HepG2 (cell line): ENCODE measurements at regions not wholly inside any gene's neighbourhood (a gene's known extent, or its start where the extent isn't known, plus 50 kb on each side); places are given as distances from the start of the nearest gene placed in this dataset.

Source experiments
- ATAC-seq: fragments of 200-7000 bp; cut with Tn5 transposase; 3 replicates; pipeline ENCODE4 v1.9.1; 2020; ENCODE audit warnings: mild to moderate bottlenecking, moderate library complexity
- BruUV-seq: library from RNA; stranded (reverse); fragments of 400-500 nt; replicated peaks from 2 replicates; lab custom pipeline; 2021; lab: Mats Ljungman, UMichigan
- CTCF ChIA-PET: fragments of 300-600 bp; formaldehyde crosslinking; extraction: SDS; loops from one replicate; lab custom pipeline; 2021; ENCODE audit warnings: low total read pairs, inconsistent platforms, low intra/inter-chr PET ratio; lab: Yijun Ruan, JAX
- POLR2A ChIA-PET: fragments of 350-600 bp; sonication (Branson Sonifier 250); formaldehyde crosslinking; loops from one replicate; lab custom pipeline; 2020; ENCODE audit warnings: antibody characterized with exemption, inconsistent platforms; lab: Yijun Ruan, JAX
- DNase-seq: peaks from one replicate; pipeline ENCODE4 v3.0.0-alpha.2; 2015; ENCODE audit warnings: low spot score
- FAIRE-seq: peaks from 3 replicates; lab custom pipeline; 2011; peaks lifted over from hg19 to GRCh38; lab: Jason Lieb, UNC
- H2AFZ ChIP-seq: one replicate; pipeline ENCODE4 v1.6.1; 2011; ENCODE audit warnings: low read length, inconsistent platforms
- H3K27ac ChIP-seq: fragments of 300-600 bp; 3 replicates; pipeline ENCODE4 v1.8.0; 2011; ENCODE audit warnings: mixed run types, mild to moderate bottlenecking, mixed read lengths, low read length, inconsistent platforms; ENCODE audit not compliant: insufficient read depth; ENCODE audit errors: extremely low read length
- H3K27me3 ChIP-seq, 2 experiments: fragments of 200-600 bp in 1 of 2; 2 replicates in 1 of 2; 3 replicates in 1 of 2; pipeline versions ENCODE4 v1.6.0 to v1.8.0; 2011; ENCODE audit warnings: low read length in 2 of 2, mild to moderate bottlenecking in 2 of 2, moderate library complexity in 2 of 2, inconsistent platforms in 1 of 2; ENCODE audit not compliant: insufficient read depth in 2 of 2, control insufficient read depth in 1 of 2
- H3K36me3 ChIP-seq, 2 experiments: fragments of 200-600 bp in 1 of 2; replicated peaks in 1 of 2; 2 replicates in 1 of 2; 3 replicates in 1 of 2; pipeline versions ENCODE4 v1.5.1 to v1.8.0; 2011; ENCODE audit warnings: low read length in 2 of 2, inconsistent platforms in 1 of 2; ENCODE audit not compliant: insufficient read depth in 2 of 2, control insufficient read depth in 1 of 2
- H3K4me1 ChIP-seq: 2 replicates; pipeline ENCODE4 v1.5.1; 2012; ENCODE audit warnings: low read length, inconsistent platforms; ENCODE audit not compliant: insufficient read depth
- H3K4me2 ChIP-seq: 2 replicates; pipeline ENCODE4 v1.6.0; 2011; ENCODE audit warnings: low read depth, low read length, inconsistent platforms
- H3K4me3 ChIP-seq, 3 experiments: fragments of 200-600 bp in 1 of 3; sonication (generic), shearing (Covaris generic) in 1 of 3; replicated peaks in 1 of 3; 2 replicates each; pipeline ENCODE4 v1.5.1; 2011 to 2016; ENCODE audit warnings: low read length in 3 of 3, inconsistent platforms in 2 of 3, low read depth in 2 of 3, mild to moderate bottlenecking in 2 of 3, control low read depth in 1 of 3, mixed read lengths in 1 of 3; ENCODE audit not compliant: insufficient read depth in 1 of 3
- H3K79me2 ChIP-seq: one replicate; pipeline ENCODE4 v1.6.1; 2011; ENCODE audit warnings: low read length, inconsistent platforms; ENCODE audit not compliant: insufficient read depth
- H3K9ac ChIP-seq: 2 replicates; pipeline ENCODE4 v1.6.0; 2011; ENCODE audit warnings: mild to moderate bottlenecking, low read depth, low read length, inconsistent platforms; ENCODE audit not compliant: insufficient read depth
- H3K9me3 ChIP-seq: 2 replicates; pipeline ENCODE4 v1.5.1; 2012; ENCODE audit warnings: mild to moderate bottlenecking, low read length
- H4K20me1 ChIP-seq: 2 replicates; pipeline ENCODE4 v1.6.0; 2011; ENCODE audit warnings: inconsistent platforms, mild to moderate bottlenecking, low read length, moderate library complexity; ENCODE audit not compliant: insufficient read depth
- ATF4 ChIP-seq, 2 experiments: fragments of 450-650 bp in 1 of 2; sonication (generic) in 1 of 2; formaldehyde crosslinking; IDR thresholded peaks; 2 replicates each; pipeline versions ENCODE4 v1.5.0 to v1.8.0; 2020 to 2022; ENCODE audit warnings: mild to moderate bottlenecking in 1 of 2, missing genetic modification reagents in 1 of 2
- CBX5 ChIP-seq: sonication (generic); formaldehyde crosslinking; IDR thresholded peaks from 2 replicates; pipeline ENCODE4 v1.4.0; 2020; ENCODE audit warnings: missing genetic modification reagents, borderline replicate concordance
- ELK4 ChIP-seq: sonication (generic); formaldehyde crosslinking; IDR thresholded peaks from 2 replicates; pipeline ENCODE4 v1.9.0; 2021; ENCODE audit warnings: missing genetic modification reagents, borderline replicate concordance
- EZH2 ChIP-seq: conservative IDR thresholded peaks from 2 replicates; pipeline ENCODE4 v1.6.1; 2012; ENCODE audit warnings: mild to moderate bottlenecking, low read depth, low read length, moderate library complexity
- KLF9 ChIP-seq: IDR thresholded peaks from 2 replicates; pipeline ENCODE4 v1.6.1; 2016; ENCODE audit warnings: low read depth
- NKX3-1 ChIP-seq: sonication (generic); formaldehyde crosslinking; IDR thresholded peaks from 2 replicates; pipeline ENCODE4 v1.5.0; 2020; ENCODE audit warnings: missing genetic modification reagents
- PBX3 ChIP-seq: sonication (generic); formaldehyde crosslinking; IDR thresholded peaks from 2 replicates; pipeline ENCODE4 v1.8.1; 2023; ENCODE audit warnings: missing genetic modification reagents, inconsistent platforms, borderline replicate concordance
- RFX1 ChIP-seq: fragments of 450-650 bp; IDR thresholded peaks from 2 replicates; pipeline ENCODE4 v1.6.1; 2017
- SRY ChIP-seq: sonication (generic); formaldehyde crosslinking; IDR thresholded peaks from 2 replicates; pipeline ENCODE4 v1.8.0; 2022; ENCODE audit warnings: mild to moderate bottlenecking, missing genetic modification reagents
- THAP11 ChIP-seq: IDR thresholded peaks from 2 replicates; pipeline ENCODE4 v1.6.1; 2016; ENCODE audit warnings: missing biosample characterization, missing genetic modification reagents
- THAP7 ChIP-seq: sonication (generic); formaldehyde crosslinking; IDR thresholded peaks from 2 replicates; pipeline ENCODE4 v1.8.1; 2023; ENCODE audit warnings: mild to moderate bottlenecking, missing genetic modification reagents
- ZXDC ChIP-seq: sonication (generic); formaldehyde crosslinking; IDR thresholded peaks from 2 replicates; pipeline ENCODE4 v1.5.0; 2020; ENCODE audit warnings: mild to moderate bottlenecking, missing genetic modification reagents
- WGBS: methylation state at CpG from one replicate; pipeline ENCODE4 v1.1.6; 2017; ENCODE audit warnings: low lambda C conversion rate; 5-methylcytosine and 5-hydroxymethylcytosine counted together
- in situ Hi-C: cut with HindIII; loops from 2 replicates; pipeline ENCODE4 v1.10.0; 2017; ENCODE audit warnings: low pct_unique_long_range_greater_than_20kb; ENCODE audit not compliant: extremely low pct_ligation_motif_present
- intact Hi-C: fragments of 100-400 bp; cut with micrococcal nuclease; formaldehyde crosslinking; loops from one replicate; pipeline ENCODE4 v1.10.0; 2022; ENCODE audit not compliant: unreplicated experiment

- DNase-seq (no peak), ATAC-seq (no peak), FAIRE-seq (no peak)
- ChIA-PET CTCF (no interaction called here), POLR2A (no interaction called here)
- no peaks in the 10 kb centered on the region for H3K36me3 ChIP-seq
- no peaks in the 10 kb centered on the region for H3K9me3 ChIP-seq
- H3K4me2 ChIP-seq = no peak overlapping the region
- no peak overlapping the region for H3K27ac ChIP-seq
- no peak overlapping the region for H3K9ac ChIP-seq
- no peak overlapping the region for H3K4me3 ChIP-seq
- no TSS peak for BruUV-seq
- in situ Hi-C loops (no loop called here), intact Hi-C loops (no loop called here)
- TF ChIP-seq NKX3-1 (CRISPR knock-in tag) = no peak
- TF ChIP-seq RFX1 = no peak
- no peak for TF ChIP-seq ELK4
- TF ChIP-seq PBX3 (CRISPR knock-in tag) = no peak
- TF ChIP-seq ZXDC (CRISPR knock-in tag) = no peak
- no peak for TF ChIP-seq SRY
- TF ChIP-seq ATF4 (CRISPR knock-in tag; IDR thresholded peaks at IDR 0.05) = no peak
- TF ChIP-seq EZH2 = no peak
- TF ChIP-seq KLF9 (CRISPR knock-in tag) = no peak
- TF ChIP-seq THAP7 (CRISPR knock-in tag) = no peak
- no peak for TF ChIP-seq THAP11 (CRISPR knock-in tag)
- TF ChIP-seq CBX5 = no peak
- 83% methylated on average over 11 of the region's 11 CpGs for whole genome bisulfite sequencing
- no peaks in the 10 kb centered on the region for H3K79me2 ChIP-seq
- H3K27me3 ChIP-seq = 0 out of 5 replicates have a peak, but pooled peaks cover 0 to 11% of the 10 kb centered on the region in 2 experiments
- 0 out of 2 replicates have a peak, but pooled peaks cover 7% of the 10 kb centered on the region for H3K4me1 ChIP-seq
- H4K20me1 ChIP-seq = no peaks in the 10 kb centered on the region
- H2AFZ ChIP-seq = no peak overlapping the region
Measured at GRCh38 chr17:72223866-72224291, 103.1 kb downstream of the SOX9 start.
